Fibroblast of peridontal ligament (primary cell): ENCODE measurements at regions not wholly inside any gene's neighbourhood (a gene's known extent, or its start where the extent isn't known, plus 50 kb on each side); places are given as distances from the start of the nearest gene placed in this dataset.

Experiments
- DNase-seq: peaks from one replicate; pipeline ENCODE4 v3.0.0-alpha.2; 2010; ENCODE audit errors: extremely low read depth

GRCh38 chr3:157582637-157582973 lies 79.4 kb upstream of the VEPH1 start:
- DNase-seq: no peak

- peak; percentile 24 for DNase-seq
Measured at GRCh38 chr3:157581956-157582636, 78.9 kb upstream of the VEPH1 start.

- peak; percentile 38 for DNase-seq
Measured at GRCh38 chr3:157581371-157581770, 78.2 kb upstream of the VEPH1 start.

GRCh38 chr3:157578181-157578580 lies 75.0 kb upstream of the VEPH1 start:
- DNase-seq: no peak

- DNase-seq: no peak
Measured at GRCh38 chr3:157574531-157574930, 71.3 kb upstream of the VEPH1 start.

GRCh38 chr3:157573780-157574378 lies 70.7 kb upstream of the VEPH1 start:
- DNase-seq: peak; percentile 55

- DNase-seq: peak; percentile 87
Measured at GRCh38 chr3:157573281-157573680, 70.1 kb upstream of the VEPH1 start.

- DNase-seq: peak; percentile 46
Measured at GRCh38 chr3:157572559-157573270, 69.5 kb upstream of the VEPH1 start.

GRCh38 chr3:157566596-157566995 lies 63.4 kb upstream of the VEPH1 start:
- DNase-seq: no peak

- peak; percentile 47 for DNase-seq
Measured at GRCh38 chr3:157559401-157559800, 56.2 kb upstream of the VEPH1 start.
